ENCODE measurements at regions not wholly inside any gene's neighbourhood (a gene's known extent, or its start where the extent isn't known, plus 50 kb on each side); places are given as distances from the start of the nearest gene placed in this dataset.

GRCh38 chr12:74152370-74152769 is 385.3 kb upstream of the ATXN7L3B start:
- Histone ChIP-seq H3K23ac (ENCODE audit: insufficient read length, low read depth, low read length) (no peak overlapping the region), H3K79me1 (ENCODE audit: insufficient read depth, low read depth, low read length, poor library complexity, severe bottlenecking) (no peaks in the 10 kb centered on the region), H3K56ac (ENCODE audit: insufficient read length, low read depth, low read length) (no peak overlapping the region), H3T11ph (ENCODE audit: low read length) (no peak overlapping the region), H3K79me2 (ENCODE audit: insufficient read depth, low read length) (no peaks in the 10 kb centered on the region), H3K23me2 (ENCODE audit: insufficient read length, low read depth, low read length, poor library complexity, severe bottlenecking) (no peaks in the 10 kb centered on the region), H3K27me3 (ENCODE audit: insufficient read depth, low read length) (no peaks in the 10 kb centered on the region), H3K14ac (ENCODE audit: insufficient read depth, low read length) (no peak overlapping the region), H2BK120ac (ENCODE audit: low read depth, low read length, poor library complexity, severe bottlenecking) (no peak overlapping the region), H3K4me2 (ENCODE audit: insufficient read depth, insufficient read length, low read length) (no peak overlapping the region), H2BK20ac (ENCODE audit: low read depth, low read length, poor library complexity, severe bottlenecking) (no peak overlapping the region), H2AK5ac (ENCODE audit: insufficient read length, low read length) (no peak overlapping the region), H4K8ac (replicated peaks; ENCODE audit: insufficient read length, low read depth, low read length) (no peak overlapping the region), H3K18ac (ENCODE audit: insufficient read length, low read depth, low read length) (no peak overlapping the region), H3K9me3 (ENCODE audit: control insufficient read depth, low read depth, low read length) (no peaks in the 10 kb centered on the region), H3K4ac (ENCODE audit: low read depth, low read length) (no peak overlapping the region), H3K27ac (ENCODE audit: insufficient read length, low read depth, low read length) (no peak overlapping the region), H4K5ac (ENCODE audit: insufficient read length, low read depth, low read length) (no peak overlapping the region), H4K20me1 (ENCODE audit: control insufficient read depth, insufficient read depth, insufficient read length) (no peaks in the 10 kb centered on the region), H3K9ac (ENCODE audit: extremely low read depth, insufficient read length, low read length) (no peak overlapping the region), H2AFZ (ENCODE audit: low read length) (no peak overlapping the region), H2BK12ac (ENCODE audit: insufficient read length, low read depth, low read length) (no peak overlapping the region), H2BK15ac (ENCODE audit: low read depth, low read length) (no peak overlapping the region), H2BK5ac (ENCODE audit: insufficient read length, low read length) (no peak overlapping the region), H3K4me1 (ENCODE audit: insufficient read depth, low read length) (no peaks in the 10 kb centered on the region), H4K91ac (ENCODE audit: insufficient read length, low read depth, low read length) (no peak overlapping the region)
- DNase-seq, result no peak
- no peak for TF ChIP-seq CTCF (conservative IDR thresholded peaks at IDR 0.05)
- no CpG with 5 or more reads among the region's 2 CpGs for WGBS (ENCODE audit: extremely low coverage, insufficient read length, low lambda C conversion rate)
- Mint-ChIP-seq H3K4me1 (peaks cover 4 to 9% of the 10 kb centered on the region in 2 experiments; a peak in 3 of 4 replicates), H3K36me3 (ENCODE audit: insufficient read depth in 1 of 3, low read depth in 3 of 3) (no peaks in the 10 kb centered on the region), H3K4me3 (no peak overlapping the region), H3K27ac (no peak overlapping the region), H3K9me3 (no peaks in the 10 kb centered on the region; a peak in 1 of 5 replicates), H3K27me3 (ENCODE audit: low read depth) (peaks cover 15% of the 10 kb centered on the region)

Data from H9 (cell line).